Stimulated activated CD4-positive, alpha-beta T cell treated with anti-CD3 and anti-CD28 coated beads, Interleukin-2, amount 100 ng/mL, for 24 hours (primary cell): ENCODE measurements at regions not wholly inside any gene's neighbourhood (a gene's known extent, or its start where the extent isn't known, plus 50 kb on each side); places are given as distances from the start of the nearest gene placed in this dataset.

Experiments used
- DNase-seq, 2 donors: peaks; one replicate each; pipeline ENCODE4 v3.0.0-alpha.2; 2020

DNA sequence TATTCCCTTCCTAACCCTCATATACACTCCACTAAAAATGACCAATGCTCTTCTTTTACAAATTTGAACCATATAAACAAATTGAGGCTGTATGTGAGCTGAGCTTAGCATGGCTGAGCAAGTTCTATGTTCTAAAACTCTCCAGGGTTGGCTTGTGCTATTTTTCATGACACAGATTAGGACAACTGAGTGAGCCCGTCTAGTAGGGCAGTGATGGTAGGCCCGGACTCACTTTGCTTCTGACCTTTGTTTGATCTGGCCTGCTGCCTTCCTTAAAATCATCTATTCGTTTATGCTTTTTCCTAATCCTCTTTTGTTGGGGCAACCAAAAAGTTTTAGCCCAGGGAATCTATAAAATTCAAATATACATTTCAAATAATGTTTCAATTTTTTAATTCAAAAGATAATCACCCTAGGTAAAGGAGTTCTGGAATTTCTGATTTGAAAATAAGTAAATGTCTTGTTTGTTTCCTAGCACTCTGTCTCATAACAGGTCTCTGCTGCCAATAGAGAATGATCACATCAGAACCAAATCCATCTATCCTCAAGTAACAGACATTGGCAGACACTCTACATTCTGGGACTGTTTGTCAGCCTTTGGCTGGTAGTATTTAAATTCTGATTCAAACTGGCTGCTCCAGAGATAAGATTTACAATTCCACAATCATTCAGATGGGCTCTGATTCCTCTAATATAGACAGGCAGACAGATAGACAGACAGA is 217.0 kb upstream of the TARS1 start:
- DNase-seq: no peak

DNA sequence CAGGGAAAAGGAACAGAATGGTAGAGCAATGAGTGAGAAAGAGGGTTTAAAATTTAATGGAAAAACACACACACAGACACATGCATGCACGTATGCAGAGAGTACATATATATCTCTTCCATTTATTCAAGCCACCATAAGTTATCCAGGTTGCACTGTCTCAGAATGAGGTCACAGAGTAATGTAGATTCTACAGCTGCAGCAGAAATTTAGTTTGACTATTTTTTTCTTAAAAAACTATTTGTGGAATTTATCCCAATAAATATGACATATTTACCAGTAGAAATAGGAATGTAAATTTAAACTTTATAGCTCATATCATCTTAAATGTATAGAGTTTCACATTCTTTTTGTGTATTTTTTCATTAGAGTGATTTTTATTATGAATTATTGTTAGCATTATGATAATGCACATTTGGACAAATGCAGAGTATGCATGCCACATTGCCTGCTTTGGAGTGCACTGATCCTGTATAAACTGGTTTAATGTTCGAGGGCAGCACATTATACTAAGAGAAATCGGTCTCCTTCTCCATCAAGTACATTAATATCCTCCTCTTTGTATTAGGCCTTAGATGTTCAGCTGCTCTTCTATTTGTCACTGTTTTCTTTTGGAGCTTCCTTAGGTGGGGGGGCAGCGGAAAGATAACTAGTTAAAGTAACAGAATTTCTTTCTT is 216.3 kb upstream of the TARS1 start:
- DNase-seq: no peak

DNA sequence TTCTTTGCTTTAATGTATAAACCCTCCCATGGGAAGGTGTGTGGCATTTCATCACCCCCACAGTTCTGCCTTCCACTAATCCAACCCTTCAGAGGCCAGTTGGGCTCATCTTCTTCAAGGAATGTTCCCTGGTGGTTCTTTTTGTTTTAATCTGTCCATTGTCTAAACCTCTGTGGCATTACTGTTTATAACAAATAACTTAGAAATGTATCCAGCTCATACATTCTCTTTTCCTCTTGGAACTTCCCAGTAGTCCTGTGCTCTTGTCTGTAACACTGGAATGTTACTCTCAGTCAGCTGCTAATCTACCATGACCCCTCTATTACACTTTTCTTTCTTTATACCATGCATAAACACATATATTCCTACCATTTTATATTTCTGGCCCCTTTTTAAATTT is 213.5 kb upstream of the TARS1 start:
- no peak for DNase-seq

DNA sequence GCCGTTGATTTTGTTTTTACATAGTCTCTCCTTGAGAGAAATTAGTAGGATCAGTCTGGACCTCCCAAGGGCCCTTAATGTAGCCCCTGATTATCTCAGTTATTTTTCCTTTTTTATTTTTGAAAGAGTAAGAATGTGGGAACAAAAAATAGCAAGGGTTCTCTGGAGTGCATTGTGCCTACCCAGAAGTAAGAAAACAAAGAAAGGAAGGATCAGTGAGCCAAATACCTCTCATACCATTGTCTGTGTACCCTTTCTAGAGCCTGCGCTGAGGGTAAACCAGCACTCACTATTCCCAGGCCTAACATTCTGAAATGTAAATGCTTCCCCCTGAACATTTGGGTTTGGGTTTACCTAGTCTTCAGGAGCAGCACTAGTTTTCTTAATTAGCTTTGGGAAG is 213.0 kb upstream of the TARS1 start:
- no peak for DNase-seq

DNA sequence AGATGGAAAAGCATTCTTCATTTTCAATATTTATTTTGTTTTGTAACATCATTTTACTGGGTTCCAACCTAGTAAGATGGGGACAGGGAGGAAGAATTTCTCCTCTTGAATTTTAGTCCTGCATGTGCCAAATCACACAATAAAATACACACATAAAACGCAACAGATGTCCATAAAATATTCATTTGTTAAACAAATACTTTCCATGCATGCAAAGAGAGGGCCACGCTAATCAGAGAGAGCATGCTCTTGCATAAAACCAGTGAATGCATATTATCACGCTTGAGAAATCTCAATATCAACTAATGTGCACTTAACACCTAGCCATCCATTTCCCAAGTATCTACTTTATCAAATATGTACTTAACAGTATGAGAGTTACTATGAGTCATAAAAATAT is 212.6 kb upstream of the TARS1 start:
- no peak for DNase-seq

DNA sequence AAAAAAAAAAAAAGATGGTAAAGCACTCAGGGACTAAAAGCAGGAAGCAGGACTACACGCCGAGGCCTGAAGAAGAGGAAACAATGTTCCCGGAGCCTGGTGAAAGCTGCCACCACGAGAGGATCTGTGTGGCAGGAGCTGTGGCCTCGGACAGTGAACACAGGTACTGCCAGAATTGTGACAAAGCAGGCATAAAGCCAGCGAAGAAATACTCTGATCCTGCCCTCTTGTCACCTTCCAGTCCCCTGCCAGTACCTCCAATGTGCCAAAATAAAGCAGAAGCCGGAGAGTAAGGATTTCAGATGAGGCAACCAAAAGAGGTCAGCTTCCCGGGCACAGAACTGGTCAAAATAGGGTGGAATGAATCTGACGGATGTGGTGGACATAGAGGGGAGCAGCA is 211.5 kb upstream of the TARS1 start:
- no peak for DNase-seq

DNA sequence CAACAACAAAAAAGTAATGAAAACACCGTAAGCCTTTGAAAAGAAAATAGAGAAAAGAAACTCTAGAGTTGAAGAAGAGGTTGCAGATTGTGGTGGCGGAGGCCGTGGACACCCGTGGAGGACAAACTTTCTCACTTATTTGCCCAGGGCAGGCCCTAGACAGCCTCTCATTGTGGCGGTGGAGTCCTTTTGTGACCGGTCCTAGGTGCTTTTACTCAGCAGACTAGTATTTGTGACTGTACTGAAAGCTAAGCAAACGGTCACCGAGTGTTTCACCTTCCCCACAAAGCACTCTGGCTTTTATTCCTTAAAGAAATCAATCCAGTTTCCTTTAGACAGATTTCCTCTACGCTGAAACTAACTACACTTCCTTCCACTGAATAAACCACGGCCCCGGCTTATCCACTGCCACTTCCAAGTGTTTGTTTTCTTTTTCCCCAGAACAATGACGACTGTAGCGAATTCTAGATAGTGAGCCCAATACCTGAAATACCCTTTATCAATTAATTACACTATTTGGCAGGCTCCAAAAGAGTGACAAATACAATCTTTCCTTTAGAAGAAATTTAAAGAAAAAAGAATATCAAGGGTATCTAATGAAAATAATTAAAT is 210.2 kb upstream of the TARS1 start:
- no peak for DNase-seq

DNA sequence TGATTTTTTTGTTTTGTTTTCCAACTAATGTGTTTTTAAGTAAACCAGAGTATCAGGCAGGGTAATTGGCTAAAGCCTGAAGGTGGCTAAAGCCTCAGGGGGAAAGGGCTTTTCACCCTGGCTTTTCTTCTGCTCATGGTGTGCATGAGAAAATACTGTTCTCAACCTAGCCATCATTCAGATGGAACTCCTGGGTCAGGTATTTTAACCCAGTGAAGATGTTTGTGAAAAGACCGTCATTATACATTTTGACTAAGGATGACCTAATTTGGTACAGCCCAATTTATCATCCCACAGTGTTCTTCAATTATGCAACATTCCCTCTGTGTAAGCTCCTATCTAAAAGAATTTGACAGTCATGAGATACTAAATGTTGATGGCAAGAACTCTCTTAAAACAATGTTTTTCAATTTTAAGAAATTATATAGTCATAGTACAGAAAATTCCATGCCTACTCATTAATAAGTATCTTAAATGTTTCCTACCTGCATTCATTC is 209.5 kb upstream of the TARS1 start:
- no peak for DNase-seq

DNA sequence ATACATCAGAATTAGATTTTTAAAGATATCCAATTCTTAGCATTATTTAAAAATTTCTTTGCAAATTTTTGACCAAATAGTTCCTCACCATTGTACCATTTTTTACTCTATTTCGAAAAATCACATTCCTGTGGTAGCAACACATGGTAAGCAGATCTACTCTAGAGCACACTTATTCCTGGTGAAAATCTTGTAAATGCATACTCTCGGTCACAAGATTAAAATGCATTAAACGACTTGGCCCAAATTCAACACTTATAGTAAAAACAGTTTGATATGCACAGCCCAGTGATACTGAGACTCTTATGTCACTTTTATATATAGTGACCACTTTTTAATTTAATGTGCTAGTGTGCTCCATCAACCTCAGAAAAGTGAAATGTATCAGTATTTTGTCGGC is 208.8 kb upstream of the TARS1 start:
- DNase-seq: no peak

DNA sequence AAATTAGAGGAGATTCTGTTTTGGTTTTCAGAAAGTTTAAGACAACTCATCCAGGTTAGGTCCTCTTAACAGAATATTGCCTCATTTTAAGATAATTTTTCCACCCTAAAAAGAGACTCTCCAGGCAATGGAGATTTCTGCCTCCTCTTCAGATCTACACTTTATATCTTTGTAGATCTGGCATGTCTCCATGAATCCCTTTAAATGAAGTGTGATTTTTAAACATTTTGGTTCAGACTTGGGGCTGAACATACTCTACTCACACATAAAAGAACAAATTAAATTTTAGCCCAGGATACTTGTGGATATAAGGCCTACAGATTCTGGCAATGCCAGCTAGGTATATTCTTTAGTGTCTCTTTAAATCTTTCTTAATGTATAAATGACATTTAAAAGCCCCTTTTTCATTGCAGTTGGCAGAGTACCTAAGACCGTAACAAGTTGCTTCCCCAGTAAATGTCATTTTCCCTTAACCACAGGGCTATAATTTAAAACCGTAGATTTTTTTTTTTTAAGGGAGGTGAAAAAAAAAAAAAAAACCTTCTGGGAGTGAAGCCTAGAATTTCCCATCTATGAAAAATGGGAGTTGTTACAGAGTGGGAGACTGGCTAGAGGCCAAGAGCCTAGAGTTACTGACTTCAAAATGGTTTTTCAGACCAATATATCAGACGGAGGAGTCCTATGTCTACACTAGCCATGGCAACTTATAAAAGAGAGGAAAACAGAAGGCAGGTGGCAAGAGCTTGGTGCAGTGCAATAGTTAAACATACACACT is 207.8 kb upstream of the TARS1 start:
- DNase-seq: no peak

DNA sequence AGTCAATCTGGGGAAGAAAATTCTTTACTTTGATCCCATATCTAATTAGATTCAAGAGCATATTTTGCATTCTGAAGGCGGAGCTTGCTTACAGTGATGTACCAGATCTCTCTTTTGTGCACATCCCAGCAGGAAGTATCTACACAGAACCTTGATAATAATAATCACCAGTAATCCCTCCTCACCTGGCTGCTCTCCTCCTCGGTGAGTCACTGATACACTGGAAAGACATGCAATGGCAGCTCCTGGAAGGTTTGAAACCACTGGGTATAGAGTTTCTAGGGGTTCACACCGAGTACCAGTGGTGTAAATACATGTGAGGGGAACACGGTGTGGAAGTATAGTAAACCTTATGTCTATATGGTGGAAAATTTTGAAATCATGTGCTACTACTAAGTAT is 205.5 kb upstream of the TARS1 start:
- DNase-seq: no peak

DNA sequence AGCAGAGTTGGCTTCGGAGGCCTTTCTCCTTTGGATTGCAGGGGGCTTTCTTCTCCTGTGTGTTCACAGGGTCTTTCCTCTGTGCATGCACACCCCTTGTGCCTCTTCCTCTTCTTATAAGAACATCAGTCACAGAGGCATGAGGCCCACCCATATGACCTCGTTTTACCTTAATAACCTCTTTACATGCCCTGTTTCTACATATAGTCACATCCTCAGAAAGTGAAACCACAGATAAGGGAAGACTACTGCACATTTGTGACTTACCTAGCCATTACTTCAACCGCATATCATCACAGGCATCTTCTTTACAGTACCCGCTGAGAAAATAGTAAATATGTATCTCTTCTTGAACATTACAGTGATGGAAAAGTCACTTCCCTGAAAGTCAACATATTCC is 204.9 kb upstream of the TARS1 start:
- no peak for DNase-seq

DNA sequence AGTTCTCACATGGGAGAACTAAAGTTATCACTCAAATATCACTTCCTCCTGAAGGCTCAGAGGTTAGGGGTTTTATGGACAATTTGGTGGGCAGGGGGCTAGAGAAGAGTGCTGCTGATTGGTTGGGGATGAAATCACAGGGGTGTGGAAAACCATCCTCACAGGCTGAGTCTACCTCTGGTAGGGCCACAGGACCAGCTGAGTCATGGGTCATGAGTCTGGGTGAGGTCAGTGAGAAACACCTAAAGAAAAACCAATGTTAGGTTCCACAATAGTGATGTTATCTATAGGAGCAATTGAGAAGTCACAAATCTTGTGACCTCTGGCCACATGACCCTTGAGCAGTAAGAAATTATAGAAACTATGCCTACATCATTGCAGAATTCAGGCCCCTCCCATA is 203.3 kb upstream of the TARS1 start:
- no peak for DNase-seq

DNA sequence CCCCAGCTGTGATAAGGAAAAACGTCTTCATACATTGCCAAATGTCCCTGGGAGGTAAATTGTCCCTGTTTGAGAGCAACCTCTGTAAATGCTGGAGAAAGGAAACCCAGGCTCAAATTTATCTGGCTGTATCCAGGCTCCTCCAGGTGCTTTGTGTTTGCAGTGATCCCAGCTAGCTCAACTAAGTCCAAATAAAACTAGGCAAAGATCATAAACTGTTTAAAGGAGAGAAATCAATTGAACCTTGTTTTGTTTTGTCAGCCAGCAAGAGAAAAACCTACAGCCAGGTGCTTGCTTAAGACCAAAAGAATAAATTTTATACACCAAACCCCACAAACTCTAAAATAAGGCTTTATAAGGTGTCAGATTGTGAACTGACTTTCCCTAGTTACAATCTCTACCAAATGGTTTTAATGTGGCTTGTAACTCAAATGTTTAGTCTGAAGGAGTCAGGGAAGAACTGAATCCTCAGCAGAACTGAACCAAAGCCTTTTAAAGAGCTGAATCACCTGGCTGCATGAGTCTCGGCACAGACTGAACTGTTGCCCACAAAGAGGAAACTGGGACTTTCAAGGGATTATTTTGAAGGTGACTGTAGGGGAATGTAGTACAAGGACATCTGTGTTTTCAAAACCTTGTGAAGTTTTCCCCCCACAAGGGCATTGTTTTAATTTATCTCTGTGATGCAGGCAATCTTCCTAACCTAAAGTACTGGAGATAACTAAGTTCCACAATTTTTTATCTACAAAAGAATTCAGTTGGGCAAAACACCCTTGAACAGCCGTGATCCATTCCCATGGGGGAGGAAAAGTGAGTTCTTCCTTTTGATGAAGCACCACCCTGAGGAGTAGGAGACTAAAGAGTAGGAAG is 201.7 kb upstream of the TARS1 start:
- DNase-seq: no peak

DNA sequence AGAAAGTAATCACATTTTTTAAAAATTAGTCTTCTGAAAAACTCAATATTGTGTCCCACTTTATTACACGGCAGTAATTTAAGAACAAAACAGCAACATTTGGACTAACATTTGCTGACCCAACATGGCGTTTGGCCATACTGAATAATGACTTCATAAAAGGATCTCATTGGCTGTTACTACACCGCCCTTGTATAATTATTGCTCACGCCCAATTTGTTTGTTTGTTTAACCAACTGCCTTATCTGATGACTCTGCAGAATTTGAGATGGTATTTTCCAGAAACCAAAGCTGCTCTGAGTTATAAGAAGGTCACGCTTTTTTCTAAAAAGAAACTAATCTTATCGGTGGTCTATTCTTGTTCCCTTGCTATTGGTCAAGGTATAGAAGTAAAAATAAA is 200.2 kb upstream of the TARS1 start:
- no peak for DNase-seq

DNA sequence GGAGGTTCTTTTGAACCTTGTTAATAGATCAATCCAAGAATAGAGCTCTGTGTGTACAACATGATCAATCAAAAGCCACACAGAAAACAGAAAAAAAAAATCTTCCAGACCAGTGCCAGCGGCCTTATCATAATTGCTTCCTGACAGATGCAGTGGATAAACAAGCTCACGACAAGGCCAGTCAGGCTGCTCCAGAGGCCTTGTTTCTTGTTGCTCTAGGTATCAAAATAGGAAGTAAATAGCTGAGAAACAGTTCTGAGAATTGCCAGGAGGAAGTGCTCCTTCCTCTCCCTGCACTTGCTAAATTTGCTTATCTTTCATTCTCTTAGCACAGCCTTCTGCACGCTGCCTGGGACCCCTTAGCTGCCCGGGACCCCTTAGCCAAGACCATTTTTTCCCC is 199.0 kb upstream of the TARS1 start:
- no peak for DNase-seq

DNA sequence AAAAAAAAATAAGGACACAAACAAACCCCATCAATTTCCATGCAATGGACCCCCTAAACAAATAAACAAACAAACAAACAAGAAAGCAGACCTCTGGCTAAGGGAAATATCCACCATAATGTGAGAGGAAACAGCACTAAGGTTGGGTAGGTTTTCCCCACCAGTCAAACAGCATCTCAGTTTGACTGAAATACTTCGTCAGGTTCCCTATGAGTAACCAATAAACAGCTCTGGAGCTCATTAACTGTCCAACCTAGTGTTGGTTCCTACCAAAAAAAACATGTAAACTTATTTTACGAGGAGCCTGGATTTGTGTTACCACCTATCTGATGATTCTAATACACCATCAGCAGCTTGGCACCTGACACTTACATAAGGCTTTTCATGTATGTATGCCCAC is 198.5 kb upstream of the TARS1 start:
- no peak for DNase-seq

DNA sequence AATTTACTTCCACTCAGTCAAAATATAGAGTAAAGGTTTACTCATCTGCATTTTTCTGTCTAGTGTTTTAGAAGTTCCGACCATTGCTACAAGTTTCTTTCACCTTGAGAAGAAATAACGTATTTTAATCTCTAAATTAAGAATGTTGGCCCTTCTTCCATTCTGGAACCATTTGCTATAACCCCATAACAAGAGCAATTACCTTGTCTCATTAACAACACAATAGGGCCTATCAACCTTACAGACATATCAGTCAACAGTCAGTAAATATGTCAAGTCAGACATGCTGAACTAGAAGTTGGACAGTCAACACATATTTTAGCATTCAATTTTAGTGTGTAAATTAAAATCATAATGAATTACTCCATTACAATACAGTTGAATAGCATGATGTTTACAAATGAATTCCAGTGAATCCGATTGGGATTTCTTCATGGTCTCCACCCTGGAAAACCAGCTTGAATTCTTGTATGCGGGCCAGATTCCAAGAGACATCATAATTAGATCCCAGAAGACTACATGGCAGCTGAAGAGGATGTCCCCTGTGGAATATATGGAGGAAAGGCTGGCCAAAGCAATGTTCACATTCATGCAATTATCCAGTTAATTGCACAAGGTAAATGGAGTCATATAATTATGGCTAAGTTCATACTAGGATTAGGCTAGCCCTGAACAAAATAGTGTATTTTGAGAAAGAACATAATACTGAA is 196.2 kb upstream of the TARS1 start:
- no peak for DNase-seq

DNA sequence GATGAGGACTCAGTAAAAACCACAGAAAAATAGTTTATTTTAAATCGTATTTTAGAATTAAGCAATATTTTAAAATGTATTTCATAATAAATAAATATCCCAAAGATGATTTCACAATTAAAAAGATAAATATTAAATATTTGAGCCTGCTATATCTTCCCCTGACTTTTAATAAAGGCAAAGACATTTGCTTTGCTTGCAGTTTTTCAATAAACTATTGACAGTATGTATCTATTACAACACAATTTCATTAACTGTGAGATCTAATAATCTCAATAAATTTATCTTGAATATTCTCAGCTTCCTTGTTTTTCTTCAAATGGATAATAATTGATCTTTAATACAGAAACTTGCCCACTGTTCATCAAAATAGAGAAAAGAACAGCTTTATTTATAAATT is 186.2 kb upstream of the TARS1 start:
- no peak for DNase-seq

DNA sequence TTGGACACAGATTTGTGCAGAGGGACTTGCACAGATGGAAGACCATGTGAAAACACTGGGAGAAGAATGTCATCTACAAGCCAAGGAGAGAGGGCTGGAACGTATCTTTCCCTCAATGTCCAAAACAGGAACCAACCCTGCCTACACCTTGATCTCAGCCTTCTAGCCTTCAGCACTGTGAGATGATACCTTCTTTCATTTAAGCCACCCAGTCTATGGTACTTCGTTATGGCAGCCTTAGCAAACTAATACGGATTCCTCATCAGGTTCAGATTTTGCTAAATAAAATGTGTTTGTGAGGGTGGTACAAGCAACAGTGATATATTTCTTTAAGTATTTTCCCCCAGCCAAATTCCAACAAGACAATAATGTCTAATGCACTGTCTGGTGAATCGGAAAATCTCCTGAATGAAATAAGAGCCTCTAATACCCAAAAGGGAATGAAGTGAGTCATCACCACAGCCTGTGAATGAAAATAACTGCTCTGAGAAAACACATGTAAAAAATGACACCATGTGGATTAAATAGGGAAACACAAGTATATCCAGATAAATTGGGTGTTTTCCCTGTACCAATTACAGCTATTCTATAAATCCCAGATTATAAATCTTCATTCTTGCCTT is 182.8 kb upstream of the TARS1 start:
- no peak for DNase-seq

DNA sequence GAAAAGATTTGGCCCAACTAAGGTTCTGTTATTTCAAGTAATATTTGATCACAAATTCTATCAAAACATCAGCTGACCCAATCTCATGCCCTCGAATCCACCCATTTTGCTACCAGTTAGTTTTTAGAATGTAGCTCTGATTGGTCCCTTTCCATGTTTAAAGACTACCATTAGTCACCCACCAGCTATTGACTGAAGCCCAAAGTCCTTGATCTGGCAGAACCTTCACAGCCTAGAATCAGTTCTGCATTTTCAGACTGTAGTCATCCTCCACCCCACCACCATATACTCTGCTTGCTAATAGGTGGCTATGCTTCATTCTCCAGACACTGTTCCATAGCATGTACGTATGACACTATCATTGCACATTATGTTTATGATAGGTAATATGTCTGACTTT is 182.2 kb upstream of the TARS1 start:
- no peak for DNase-seq
